ENCODE measurements at regions not wholly inside any gene's neighbourhood (a gene's known extent, or its start where the extent isn't known, plus 50 kb on each side); places are given as distances from the start of the nearest gene placed in this dataset.

GRCh38 chr4:53800741-53801140 lies 209.5 kb upstream of the LNX1 start:
- H3K4me3 ChIP-seq (ENCODE audit: low read depth, low read length): no peak overlapping the region
- no peak for TF ChIP-seq CTCF (IDR thresholded peaks at IDR 0.05; ENCODE audit: low read depth, low read length)
- DNase-seq (ENCODE audit: low read depth, low spot score): no peak
- in situ Hi-C loops (cut with HindIII; ENCODE audit: low sequenced_read_pairs): no loop called here

DNA sequence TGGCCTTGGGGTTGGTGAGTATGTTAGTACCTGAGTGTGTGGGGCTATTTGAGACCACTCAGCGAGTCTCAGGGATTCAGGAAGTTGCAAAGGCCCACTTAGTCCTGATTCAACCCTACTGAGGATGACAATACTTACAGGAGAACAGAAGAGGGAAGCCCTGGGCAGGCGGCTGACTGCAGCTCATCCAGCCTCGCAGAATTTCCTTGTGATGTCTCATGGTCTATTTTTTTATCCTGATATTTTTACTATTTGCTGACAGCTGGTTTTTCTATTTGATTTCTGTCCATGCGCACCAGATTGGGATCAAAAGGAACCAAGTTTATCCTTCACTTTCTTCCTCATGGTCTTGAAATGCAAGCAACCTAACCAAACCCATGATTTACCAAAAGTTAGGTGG lies 201.8 kb upstream of the LNX1 start:
- no peak overlapping the region for H3K4me3 ChIP-seq (ENCODE audit: low read depth, low read length)
- no peak for TF ChIP-seq CTCF (IDR thresholded peaks at IDR 0.05; ENCODE audit: low read depth, low read length)
- in situ Hi-C loops (cut with HindIII; ENCODE audit: low sequenced_read_pairs): no loop called here
- DNase-seq (ENCODE audit: low read depth, low spot score): no peak

DNA sequence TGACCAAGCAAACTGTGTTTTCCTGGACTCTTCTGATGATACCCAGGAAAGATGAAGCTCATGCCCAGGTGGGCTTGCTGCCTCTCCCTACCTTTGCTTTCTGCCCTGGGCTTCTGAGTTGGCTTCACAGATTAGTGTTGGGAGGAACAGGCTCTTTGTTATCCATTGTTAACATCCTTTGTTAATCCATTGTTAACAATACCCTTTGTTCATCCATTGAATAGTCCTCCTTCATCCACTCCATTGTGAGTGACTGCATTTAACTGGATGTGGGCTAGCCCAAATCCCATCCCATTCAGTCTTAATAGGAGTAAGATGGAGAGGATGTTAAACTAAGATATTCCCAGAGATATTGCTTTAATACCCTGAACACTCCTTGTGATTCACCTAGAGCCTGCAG lies 199.0 kb upstream of the LNX1 start:
- DNase-seq (ENCODE audit: low read depth, low spot score): no peak
- no peak overlapping the region for H3K4me3 ChIP-seq (ENCODE audit: low read depth, low read length)
- no peak for TF ChIP-seq CTCF (IDR thresholded peaks at IDR 0.05; ENCODE audit: low read depth, low read length)
- in situ Hi-C loops (cut with HindIII; ENCODE audit: low sequenced_read_pairs): no loop called here

DNA sequence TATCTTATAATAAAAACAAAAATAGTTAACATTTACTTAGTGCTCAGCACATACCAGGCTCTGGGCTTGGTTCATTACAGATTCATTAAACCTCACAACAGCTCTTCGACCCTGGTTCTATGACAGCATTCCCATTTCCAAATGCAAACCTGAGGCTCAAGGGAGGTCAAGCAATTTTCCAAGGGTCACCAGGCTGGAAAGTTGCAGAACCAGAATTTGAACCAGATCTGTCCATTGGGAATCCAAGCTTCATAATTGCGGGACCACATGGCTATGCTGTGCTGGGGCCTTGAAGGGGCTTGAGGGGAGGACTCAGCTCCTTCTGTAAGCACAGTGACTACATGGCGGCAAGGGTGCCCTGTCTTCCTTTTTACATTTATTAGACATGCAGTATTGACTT lies 197.3 kb upstream of the LNX1 start:
- no peak for DNase-seq (ENCODE audit: low read depth, low spot score)
- in situ Hi-C loops (cut with HindIII; ENCODE audit: low sequenced_read_pairs): no loop called here
- H3K4me3 ChIP-seq (ENCODE audit: low read depth, low read length): no peak overlapping the region
- TF ChIP-seq CTCF (IDR thresholded peaks at IDR 0.05; ENCODE audit: low read depth, low read length): no peak

GRCh38 chr4:53788011-53788410 lies 196.7 kb upstream of the LNX1 start:
- in situ Hi-C loops (cut with HindIII; ENCODE audit: low sequenced_read_pairs): no loop called here
- TF ChIP-seq CTCF (IDR thresholded peaks at IDR 0.05; ENCODE audit: low read depth, low read length): no peak
- DNase-seq (ENCODE audit: low read depth, low spot score): no peak

DNA sequence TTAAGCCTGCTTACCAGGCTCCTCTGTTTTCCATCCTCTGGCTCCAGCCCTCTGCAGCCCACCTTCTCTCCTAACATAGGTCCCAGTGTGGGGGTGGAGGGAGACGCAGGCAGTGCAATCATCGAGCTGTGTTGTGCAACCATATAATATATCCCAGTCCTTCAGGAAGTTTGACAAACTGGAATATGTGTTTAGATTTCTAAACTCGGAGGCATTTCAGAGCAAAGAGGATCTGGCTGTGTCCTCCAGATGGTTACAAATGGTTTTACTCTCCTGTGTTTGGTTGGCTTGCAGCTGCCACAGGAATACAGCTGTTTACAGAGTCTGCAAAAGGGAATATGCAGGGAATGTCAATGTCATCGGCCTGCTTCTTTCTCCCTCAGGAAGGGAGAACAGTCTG lies 195.3 kb upstream of the LNX1 start:
- TF ChIP-seq CTCF (IDR thresholded peaks at IDR 0.05; ENCODE audit: low read depth, low read length): no peak
- in situ Hi-C loops (cut with HindIII; ENCODE audit: low sequenced_read_pairs): no loop called here
- DNase-seq (ENCODE audit: low read depth, low spot score): no peak

More at GRCh38 chr4:53788011-53788410, 196.7 kb upstream of the LNX1 start:
- H3K4me3 ChIP-seq (ENCODE audit: low read depth, low read length): no peak overlapping the region

GRCh38 chr4:53785996-53786395 lies 194.7 kb upstream of the LNX1 start:
- TF ChIP-seq CTCF (IDR thresholded peaks at IDR 0.05; ENCODE audit: low read depth, low read length): no peak
- in situ Hi-C loops (cut with HindIII; ENCODE audit: low sequenced_read_pairs): no loop called here
- DNase-seq (ENCODE audit: low read depth, low spot score): no peak
- no peak overlapping the region for H3K4me3 ChIP-seq (ENCODE audit: low read depth, low read length)

More for the DNA sequence above, 195.3 kb upstream of the LNX1 start:
- H3K4me3 ChIP-seq (ENCODE audit: low read depth, low read length): no peak overlapping the region

Measured in astrocyte of the spinal cord (primary cell).